CD4-positive, alpha-beta memory T cell (primary cell): ENCODE measurements at regions not wholly inside any gene's neighbourhood (a gene's known extent, or its start where the extent isn't known, plus 50 kb on each side); places are given as distances from the start of the nearest gene placed in this dataset.

ENCODE experiments used
- CTCF ChIA-PET: fragments of 350-600 bp; sonication (Branson Sonifier 250); formaldehyde crosslinking; loops from one replicate; lab custom pipeline; 2021; ENCODE audit warnings: inconsistent platforms; ENCODE audit not compliant: partially characterized antibody; lab: Charles Lee
- POLR2A ChIA-PET: fragments of 350-600 bp; sonication (Branson Sonifier 250); formaldehyde crosslinking; loops from one replicate; lab custom pipeline; 2021; ENCODE audit not compliant: partially characterized antibody; lab: Charles Lee
- DNase-seq, 5 donors: peaks; one replicate each; pipeline versions ENCODE4 v3.0.0 to v3.0.0-alpha.2; 2020 to 2022; ENCODE audit warnings: mixed read lengths in 1 of 5
- H3K27ac ChIP-seq: one replicate; pipeline ENCODE4 v1.7.0; 2013; ENCODE audit warnings: low read depth, low read length
- H3K27me3 ChIP-seq: 2 replicates; pipeline ENCODE4 v1.7.0; 2013; ENCODE audit warnings: mild to moderate bottlenecking, low read length, moderate library complexity; ENCODE audit not compliant: insufficient read depth
- H3K36me3 ChIP-seq: 2 replicates; pipeline ENCODE4 v1.7.0; 2013; ENCODE audit warnings: mild to moderate bottlenecking, low read length, moderate library complexity; ENCODE audit not compliant: insufficient read depth
- H3K4me1 ChIP-seq: 2 replicates; pipeline ENCODE4 v1.7.0; 2013; ENCODE audit warnings: mild to moderate bottlenecking, low read length, moderate library complexity; ENCODE audit not compliant: insufficient read depth
- H3K4me3 ChIP-seq, 2 donors: one replicate each; pipeline ENCODE4 v1.7.0; 2013; ENCODE audit warnings: low read length in 2 of 2, mild to moderate bottlenecking in 1 of 2
- H3K9me3 ChIP-seq, 2 donors: one replicate each; pipeline ENCODE4 v1.7.0; 2013; ENCODE audit warnings: low read length in 2 of 2, control low read depth in 1 of 2; ENCODE audit not compliant: control insufficient read depth in 1 of 2
- H3K27ac Mint-ChIP-seq, 7 donors: one replicate each; pipeline ENCODE4 v1.8.0; 2020 to 2021; ENCODE audit warnings: mixed read lengths in 7 of 7, mild to moderate bottlenecking in 6 of 7, inconsistent platforms in 3 of 7, moderate library complexity in 3 of 7
- H3K27me3 Mint-ChIP-seq, 2 donors: one replicate each; pipeline ENCODE4 v1.8.0; 2020 to 2021; ENCODE audit warnings: mixed read lengths in 2 of 2
- H3K36me3 Mint-ChIP-seq, 2 donors: one replicate each; pipeline ENCODE4 v1.8.0; 2020 to 2021; ENCODE audit warnings: mixed read lengths in 2 of 2, inconsistent platforms in 1 of 2, mild to moderate bottlenecking in 1 of 2
- H3K4me1 Mint-ChIP-seq, 4 donors: one replicate each; pipeline ENCODE4 v1.8.0; 2020 to 2021; ENCODE audit warnings: mixed read lengths in 4 of 4, mild to moderate bottlenecking in 1 of 4
- H3K4me3 Mint-ChIP-seq, 8 donors: one replicate each; pipeline ENCODE4 v1.8.0; 2020 to 2021; ENCODE audit warnings: mixed read lengths in 8 of 8, mild to moderate bottlenecking in 7 of 8, moderate library complexity in 6 of 8, inconsistent platforms in 3 of 8
- H3K9me3 Mint-ChIP-seq, 8 donors: one replicate each; pipeline ENCODE4 v1.8.0; 2020 to 2021; ENCODE audit warnings: mixed read lengths in 8 of 8, mild to moderate bottlenecking in 5 of 8, inconsistent platforms in 3 of 8, moderate library complexity in 1 of 8
- intact Hi-C: fragments of 100-400 bp; cut with micrococcal nuclease; formaldehyde crosslinking; loops from one replicate; pipeline ENCODE4 v1.15.1; 2023

DNA sequence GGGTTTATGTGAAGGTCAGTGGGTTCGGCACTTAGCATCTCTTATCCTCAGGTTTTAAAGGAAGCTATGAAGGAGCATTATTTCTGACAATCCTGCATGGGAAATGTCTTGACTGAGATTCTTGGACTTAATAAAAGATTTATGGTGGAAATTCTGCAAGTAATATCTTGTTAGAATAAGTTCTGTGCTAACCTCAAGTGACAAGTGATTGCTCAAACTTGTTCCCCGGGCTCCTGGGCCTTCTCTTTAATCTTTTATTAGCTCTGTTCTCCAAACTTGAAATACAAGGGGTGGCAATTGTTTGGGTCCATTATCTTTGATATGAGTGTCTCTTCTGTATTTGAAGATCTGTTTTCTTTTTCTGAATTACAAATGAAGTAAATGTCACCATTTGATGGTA lies 140.6 kb upstream of the CTBP2 start:
- no peak for DNase-seq
- no peaks in the 10 kb centered on the region for H3K27me3 ChIP-seq
- Mint-ChIP-seq H3K9me3 (peaks cover 0 to 10% (median under 1%) of the 10 kb centered on the region in 8 donors), H3K4me1 (no peaks in the 10 kb centered on the region), H3K27ac (no peak overlapping the region), H3K36me3 (no peaks in the 10 kb centered on the region), H3K27me3 (peaks cover 1% of the 10 kb centered on the region in 2 donors), H3K4me3 (no peak overlapping the region)
- intact Hi-C loops, result no loop called here
- H3K9me3 ChIP-seq, result no peaks in the 10 kb centered on the region
- no peak overlapping the region for H3K27ac ChIP-seq
- no peaks in the 10 kb centered on the region for H3K4me1 ChIP-seq
- no peaks in the 10 kb centered on the region for H3K36me3 ChIP-seq
- H3K4me3 ChIP-seq, result no peak overlapping the region
- ChIA-PET POLR2A (no interaction called here), CTCF (no interaction called here)

DNA sequence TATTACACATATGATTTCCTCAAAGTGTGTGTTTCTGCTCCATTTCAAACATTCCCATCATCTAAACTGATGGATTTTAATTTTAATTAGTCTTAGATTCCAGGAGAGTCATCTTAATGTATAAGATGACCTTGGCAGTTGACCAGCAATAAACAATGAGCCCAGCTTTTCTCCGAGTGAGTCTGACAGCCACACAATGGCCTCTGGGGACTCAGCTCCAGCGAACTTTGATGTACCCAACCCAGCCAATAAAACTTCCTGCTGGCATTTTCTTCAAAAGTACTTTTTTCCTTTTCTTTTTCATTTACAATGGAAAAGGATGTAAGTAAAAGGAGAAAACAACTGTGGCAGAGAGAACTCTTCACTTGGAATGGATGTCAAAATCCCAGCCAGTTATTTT lies 139.1 kb upstream of the CTBP2 start:
- intact Hi-C loops, result no loop called here
- H3K4me3 Mint-ChIP-seq, result no peak overlapping the region
- H3K27me3 ChIP-seq, result no peaks in the 10 kb centered on the region
- H3K4me1 Mint-ChIP-seq, result no peaks in the 10 kb centered on the region
- H3K9me3 ChIP-seq, result no peaks in the 10 kb centered on the region
- no peak for DNase-seq
- H3K36me3 ChIP-seq, result no peaks in the 10 kb centered on the region
- H3K27ac ChIP-seq, result no peak overlapping the region
- H3K27ac Mint-ChIP-seq, result no peak overlapping the region
- POLR2A ChIA-PET, result no interaction called here
- H3K27me3 Mint-ChIP-seq, result peaks cover 1% of the 10 kb centered on the region in 2 donors
- H3K36me3 Mint-ChIP-seq, result no peaks in the 10 kb centered on the region
- peaks cover 0 to 10% (median 1%) of the 10 kb centered on the region in 8 donors for H3K9me3 Mint-ChIP-seq
- H3K4me1 ChIP-seq, result no peaks in the 10 kb centered on the region
- H3K4me3 ChIP-seq, result no peak overlapping the region
- CTCF ChIA-PET, result no interaction called here

DNA sequence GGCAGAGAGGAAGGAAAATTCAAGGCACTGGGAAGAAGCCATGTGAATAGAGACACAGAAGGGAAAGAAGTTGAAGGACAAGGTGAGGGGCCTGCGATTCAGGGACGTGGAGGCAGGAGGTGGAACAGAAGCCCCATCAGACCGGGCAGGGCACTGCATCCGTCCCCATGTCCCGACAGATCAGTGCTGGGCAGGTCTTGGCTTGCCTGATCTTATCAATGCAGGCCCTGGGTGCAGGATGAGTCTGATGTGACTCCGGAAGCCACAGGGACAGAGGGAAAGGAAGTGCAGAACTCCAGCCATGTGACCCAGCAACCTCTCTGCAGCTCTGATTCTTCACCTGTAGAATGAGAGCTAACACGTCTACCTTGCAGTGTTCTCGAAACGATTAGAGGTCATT lies 136.2 kb upstream of the CTBP2 start:
- Mint-ChIP-seq H3K27me3 (peaks cover 1% of the 10 kb centered on the region in 2 donors), H3K9me3 (peaks cover 0 to 10% (median 2%) of the 10 kb centered on the region in 8 donors), H3K4me3 (no peak overlapping the region), H3K4me1 (no peaks in the 10 kb centered on the region), H3K27ac (no peak overlapping the region), H3K36me3 (no peaks in the 10 kb centered on the region)
- Histone ChIP-seq H3K4me1 (no peaks in the 10 kb centered on the region), H3K4me3 (no peak overlapping the region), H3K9me3 (no peaks in the 10 kb centered on the region), H3K27ac (no peak overlapping the region), H3K27me3 (no peaks in the 10 kb centered on the region), H3K36me3 (no peaks in the 10 kb centered on the region)
- POLR2A ChIA-PET, result no interaction called here
- CTCF ChIA-PET, result no interaction called here
- intact Hi-C loops, result no loop called here
- no peak for DNase-seq

DNA sequence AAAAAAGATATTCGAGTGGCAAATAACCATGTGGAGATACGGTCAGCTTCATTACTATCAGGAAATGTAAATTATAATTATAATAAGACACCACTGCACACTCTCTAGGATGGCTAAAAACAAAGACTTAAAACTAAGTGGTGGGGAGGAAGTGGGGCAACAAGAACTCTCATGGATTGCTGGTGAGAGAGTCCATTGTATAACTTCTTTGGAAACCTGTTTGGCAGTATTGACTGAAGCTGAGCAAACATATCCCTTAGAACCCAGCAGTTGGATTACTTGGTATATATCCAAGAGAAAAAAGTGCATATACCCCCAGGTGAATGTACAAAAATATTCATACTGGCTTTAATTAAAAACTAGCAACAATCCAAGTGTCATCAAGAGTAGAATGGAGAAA lies 133.7 kb upstream of the CTBP2 start:
- no peaks in the 10 kb centered on the region for H3K4me1 ChIP-seq
- Mint-ChIP-seq H3K4me3 (no peak overlapping the region), H3K4me1 (no peaks in the 10 kb centered on the region), H3K27me3 (peaks cover 1% of the 10 kb centered on the region in 2 donors), H3K36me3 (no peaks in the 10 kb centered on the region), H3K27ac (no peak overlapping the region), H3K9me3 (peaks cover 0 to 7% (median 3%) of the 10 kb centered on the region in 8 donors)
- H3K9me3 ChIP-seq, result no peaks in the 10 kb centered on the region
- H3K4me3 ChIP-seq, result no peak overlapping the region
- no peak for DNase-seq
- no peaks in the 10 kb centered on the region for H3K36me3 ChIP-seq
- POLR2A ChIA-PET, result no interaction called here
- H3K27ac ChIP-seq, result no peak overlapping the region
- no peaks in the 10 kb centered on the region for H3K27me3 ChIP-seq
- CTCF ChIA-PET, result no interaction called here
- intact Hi-C loops, result no loop called here

DNA sequence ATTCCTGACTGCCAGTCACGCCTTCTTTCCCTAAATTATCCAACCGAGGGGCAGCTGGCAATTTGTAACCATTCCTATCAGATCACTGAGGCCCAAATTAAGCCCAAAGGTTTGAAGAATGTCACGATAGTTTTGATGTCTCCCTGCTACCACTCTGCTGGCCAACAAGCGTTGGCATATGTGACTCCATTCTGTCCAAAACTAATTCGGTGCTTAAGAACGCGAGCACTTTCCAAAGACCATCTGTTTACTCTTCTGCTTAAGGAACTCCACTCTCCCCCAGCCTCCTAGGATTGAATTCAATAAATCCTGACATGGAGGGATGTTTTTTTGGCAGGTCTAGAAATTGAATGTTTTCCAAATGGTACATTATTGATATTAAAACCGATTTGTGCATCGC lies 131.5 kb upstream of the CTBP2 start:
- POLR2A ChIA-PET, result no interaction called here
- CTCF ChIA-PET, result no interaction called here
- no peaks in the 10 kb centered on the region for H3K4me1 Mint-ChIP-seq
- peaks cover 4% of the 10 kb centered on the region in 2 donors for H3K27me3 Mint-ChIP-seq
- Histone ChIP-seq H3K9me3 (no peaks in the 10 kb centered on the region), H3K4me3 (no peak overlapping the region), H3K36me3 (no peaks in the 10 kb centered on the region), H3K27me3 (no peaks in the 10 kb centered on the region), H3K27ac (no peak overlapping the region), H3K4me1 (no peaks in the 10 kb centered on the region)
- DNase-seq, result no peak
- H3K9me3 Mint-ChIP-seq, result peaks cover 2 to 22% (median 7%) of the 10 kb centered on the region in 8 donors
- intact Hi-C loops, result no loop called here
- no peak overlapping the region for H3K27ac Mint-ChIP-seq
- H3K36me3 Mint-ChIP-seq, result peaks cover 0 to 2% of the 10 kb centered on the region in 2 donors
- H3K4me3 Mint-ChIP-seq, result no peak overlapping the region

DNA sequence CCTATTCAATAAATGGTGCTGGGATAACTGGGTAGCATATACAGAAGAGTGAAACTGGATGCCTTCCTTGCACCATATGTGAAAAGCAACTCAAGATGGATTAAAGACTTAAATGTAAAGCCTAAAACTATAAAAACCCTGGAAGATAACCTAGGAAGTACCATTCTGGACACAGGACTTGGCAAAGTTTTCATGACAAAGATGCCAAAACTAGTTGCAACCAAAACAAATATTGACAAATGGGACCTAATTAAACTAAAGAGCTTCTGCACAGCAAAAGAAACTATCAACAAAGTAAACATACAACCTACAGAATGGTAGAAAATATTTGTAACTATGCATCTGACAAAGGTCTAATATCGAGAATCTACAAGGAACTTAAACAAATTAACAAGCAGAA lies 129.1 kb upstream of the CTBP2 start:
- no peak overlapping the region for H3K4me3 Mint-ChIP-seq
- H3K27ac Mint-ChIP-seq, result no peak overlapping the region
- ChIA-PET POLR2A (no interaction called here), CTCF (no interaction called here)
- Histone ChIP-seq H3K36me3 (no peaks in the 10 kb centered on the region), H3K9me3 (no peaks in the 10 kb centered on the region), H3K27me3 (no peaks in the 10 kb centered on the region), H3K27ac (no peak overlapping the region), H3K4me1 (no peaks in the 10 kb centered on the region), H3K4me3 (no peak overlapping the region)
- no peak for DNase-seq
- H3K4me1 Mint-ChIP-seq, result no peaks in the 10 kb centered on the region
- H3K36me3 Mint-ChIP-seq, result peaks cover 0 to 3% of the 10 kb centered on the region in 2 donors
- peaks cover 4 to 5% of the 10 kb centered on the region in 2 donors for H3K27me3 Mint-ChIP-seq
- intact Hi-C loops, result no loop called here
- H3K9me3 Mint-ChIP-seq, result peaks cover 0 to 25% (median 6%) of the 10 kb centered on the region in 8 donors

DNA sequence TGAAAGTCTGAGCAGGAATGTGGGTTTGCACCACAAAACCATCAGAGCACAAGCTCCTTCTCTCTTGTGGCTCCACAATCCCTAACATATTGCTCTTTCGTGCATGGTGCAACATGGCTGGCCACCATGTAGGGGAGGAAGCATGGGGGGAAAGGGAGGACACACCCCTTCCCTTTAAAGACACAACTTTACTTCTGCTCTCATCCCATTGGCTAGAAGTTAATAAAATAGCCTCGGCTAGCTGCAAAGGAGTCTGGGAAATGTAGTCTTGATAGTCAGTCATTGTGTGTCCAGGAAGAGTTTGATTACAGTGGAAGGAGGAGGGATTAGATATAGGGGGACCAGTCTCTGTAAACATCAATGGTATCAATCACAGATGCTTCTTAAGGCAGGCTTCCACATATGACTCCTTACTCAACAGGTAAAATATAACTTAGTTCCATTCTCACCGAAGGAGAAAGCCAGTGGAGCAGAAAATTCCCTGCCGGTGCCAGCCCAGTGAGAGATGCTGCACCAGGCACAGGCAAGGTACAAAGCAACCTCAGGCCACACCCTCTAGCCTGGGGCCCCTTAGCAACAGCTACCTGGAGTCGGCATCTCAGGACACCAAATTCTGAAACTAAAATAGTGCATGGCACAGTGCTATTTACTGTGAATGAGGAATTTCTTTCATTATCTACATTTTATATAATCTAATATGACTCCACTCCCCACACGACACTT lies 124.7 kb upstream of the CTBP2 start:
- CTCF ChIA-PET, result no interaction called here
- no peak overlapping the region for H3K4me3 ChIP-seq
- no peak overlapping the region for H3K27ac ChIP-seq
- no peak overlapping the region for H3K4me3 Mint-ChIP-seq
- H3K27me3 Mint-ChIP-seq, result peaks cover 5% of the 10 kb centered on the region in 2 donors
- no peak for DNase-seq
- intact Hi-C loops, result no loop called here
- peaks cover 0 to 25% (median 5%) of the 10 kb centered on the region in 8 donors for H3K9me3 Mint-ChIP-seq
- H3K36me3 ChIP-seq, result no peaks in the 10 kb centered on the region
- no peaks in the 10 kb centered on the region for H3K9me3 ChIP-seq
- POLR2A ChIA-PET, result no interaction called here
- H3K4me1 ChIP-seq, result no peaks in the 10 kb centered on the region
- H3K4me1 Mint-ChIP-seq, result no peaks in the 10 kb centered on the region
- H3K36me3 Mint-ChIP-seq, result peaks cover 0 to 3% of the 10 kb centered on the region in 2 donors
- no peaks in the 10 kb centered on the region for H3K27me3 ChIP-seq
- no peak overlapping the region for H3K27ac Mint-ChIP-seq
